ES-I3 (cell line): ENCODE measurements at regions not wholly inside any gene's neighbourhood (a gene's known extent, or its start where the extent isn't known, plus 50 kb on each side); places are given as distances from the start of the nearest gene placed in this dataset.

Source experiments
- H3K36me3 ChIP-seq: 2 replicates; pipeline ENCODE4 v1.6.1; 2013; ENCODE audit warnings: mild to moderate bottlenecking, low read length, control low read depth, moderate library complexity; ENCODE audit not compliant: insufficient read depth
- H3K4me1 ChIP-seq: 2 replicates; pipeline ENCODE4 v1.6.1; 2013; ENCODE audit warnings: mild to moderate bottlenecking, control low read depth, low read length; ENCODE audit not compliant: insufficient read depth
- H3K9ac ChIP-seq: 2 replicates; pipeline ENCODE4 v1.6.1; 2013; ENCODE audit warnings: low read depth, mild to moderate bottlenecking, low read length, moderate library complexity
- H3K9me3 ChIP-seq: 2 replicates; pipeline ENCODE4 v1.6.1; 2013; ENCODE audit warnings: mild to moderate bottlenecking, low read length, moderate library complexity; ENCODE audit not compliant: control insufficient read depth, insufficient read depth

DNA sequence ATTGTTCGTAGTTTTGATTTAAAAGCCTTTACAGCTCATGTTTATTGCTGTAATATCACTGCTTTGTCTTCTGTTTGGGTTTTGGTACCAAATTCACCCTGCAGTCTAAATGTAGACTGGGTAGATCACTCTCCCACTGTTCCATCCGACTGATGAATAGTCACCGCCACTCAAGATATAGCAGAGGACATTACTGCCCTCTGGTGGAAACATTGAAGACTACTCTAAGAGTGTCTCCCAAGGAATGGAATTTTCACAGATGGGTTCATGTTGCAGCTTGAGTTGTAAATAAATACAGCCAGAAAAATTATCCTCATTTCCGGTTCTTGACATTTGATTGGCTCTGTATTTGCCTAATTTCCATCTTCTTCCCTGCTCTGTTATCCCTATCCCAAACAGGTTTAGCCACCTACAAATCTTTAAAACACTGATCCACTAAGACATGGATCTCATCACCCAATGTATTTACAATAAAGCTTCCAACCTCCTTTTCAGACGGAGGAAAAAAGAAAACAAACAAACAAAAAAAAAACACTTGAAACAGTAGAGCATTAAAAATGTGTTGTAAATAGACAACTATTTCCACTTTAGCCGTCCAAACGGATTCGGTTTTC is 198.3 kb upstream of the CPNE8 start:
- H3K9me3 ChIP-seq, result no peaks in the 10 kb centered on the region
- H3K36me3 ChIP-seq, result no peaks in the 10 kb centered on the region
- no peak overlapping the region for H3K9ac ChIP-seq
- peaks cover 6% of the 10 kb centered on the region; the same call in 1 of the 2 replicates for H3K4me1 ChIP-seq

- Histone ChIP-seq H3K4me1 (peaks cover 6% of the 10 kb centered on the region; the same call in 1 of the 2 replicates), H3K9me3 (no peaks in the 10 kb centered on the region), H3K9ac (no peak overlapping the region), H3K36me3 (no peaks in the 10 kb centered on the region)
These were observed 197.3 kb upstream of the CPNE8 start for GRCh38 chr12:39102474-39103209.

GRCh38 chr12:39095636-39096330 is 190.4 kb upstream of the CPNE8 start:
- Histone ChIP-seq H3K4me1 (peaks cover 6% of the 10 kb centered on the region), H3K9ac (no peak overlapping the region), H3K36me3 (no peaks in the 10 kb centered on the region), H3K9me3 (no peaks in the 10 kb centered on the region)

- Histone ChIP-seq H3K9me3 (no peaks in the 10 kb centered on the region), H3K4me1 (no peaks in the 10 kb centered on the region), H3K9ac (no peak overlapping the region), H3K36me3 (no peaks in the 10 kb centered on the region)
These were observed 176.5 kb upstream of the CPNE8 start for GRCh38 chr12:39081910-39082309.

DNA sequence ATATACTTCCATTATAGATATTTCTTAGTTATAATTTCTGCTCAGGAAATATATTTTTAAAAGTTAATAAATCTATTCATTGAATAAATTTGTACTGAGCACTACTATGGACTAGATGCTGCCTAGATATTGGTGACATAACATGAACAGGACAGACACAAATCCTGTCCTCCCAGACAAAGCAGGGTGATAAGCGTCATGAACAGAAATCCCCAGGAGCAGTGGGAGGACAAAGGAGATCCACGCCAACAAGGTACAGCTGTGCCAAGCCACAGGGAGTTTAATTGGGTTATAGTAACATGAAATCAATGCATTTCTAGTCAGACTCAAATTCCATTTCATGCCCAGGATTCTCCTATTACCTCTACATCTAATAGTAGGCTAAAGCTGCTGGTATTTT is 171.8 kb upstream of the CPNE8 start:
- no peaks in the 10 kb centered on the region for H3K36me3 ChIP-seq
- H3K9me3 ChIP-seq, result no peaks in the 10 kb centered on the region
- H3K9ac ChIP-seq, result no peak overlapping the region
- H3K4me1 ChIP-seq, result no peaks in the 10 kb centered on the region

- Histone ChIP-seq H3K36me3 (no peaks in the 10 kb centered on the region), H3K9ac (no peak overlapping the region), H3K4me1 (no peaks in the 10 kb centered on the region), H3K9me3 (no peaks in the 10 kb centered on the region)
These were observed 168.7 kb upstream of the CPNE8 start for GRCh38 chr12:39074063-39074462.

DNA sequence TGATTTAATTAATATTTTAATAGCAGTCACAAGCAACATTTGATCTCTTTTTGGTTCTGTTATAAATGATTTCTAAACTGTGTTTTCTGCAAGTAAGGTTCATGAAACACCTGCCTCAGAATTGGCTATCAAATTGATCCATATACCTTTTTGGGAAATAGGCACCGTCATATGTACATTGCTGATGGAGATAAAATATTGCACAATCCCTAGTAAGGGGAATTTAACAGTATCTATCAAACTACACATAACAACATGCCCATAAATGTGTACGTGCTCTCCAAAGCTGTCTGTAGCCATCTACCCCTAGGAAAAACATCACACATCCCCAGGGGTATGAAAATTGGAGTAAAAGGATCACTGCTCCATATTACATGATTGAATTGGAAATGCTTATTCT is 167.3 kb upstream of the CPNE8 start:
- no peaks in the 10 kb centered on the region for H3K4me1 ChIP-seq
- no peak overlapping the region for H3K9ac ChIP-seq
- H3K9me3 ChIP-seq, result no peaks in the 10 kb centered on the region
- no peaks in the 10 kb centered on the region for H3K36me3 ChIP-seq

- H3K9ac ChIP-seq, result no peak overlapping the region
- H3K9me3 ChIP-seq, result no peaks in the 10 kb centered on the region
- no peaks in the 10 kb centered on the region for H3K36me3 ChIP-seq
- H3K4me1 ChIP-seq, result no peaks in the 10 kb centered on the region
These were observed 166.2 kb upstream of the CPNE8 start for GRCh38 chr12:39071611-39072010.

- H3K4me1 ChIP-seq, result no peaks in the 10 kb centered on the region
- no peaks in the 10 kb centered on the region for H3K36me3 ChIP-seq
- H3K9ac ChIP-seq, result no peak overlapping the region
- H3K9me3 ChIP-seq, result no peaks in the 10 kb centered on the region
These were observed 165.4 kb upstream of the CPNE8 start for GRCh38 chr12:39070775-39071174.

DNA sequence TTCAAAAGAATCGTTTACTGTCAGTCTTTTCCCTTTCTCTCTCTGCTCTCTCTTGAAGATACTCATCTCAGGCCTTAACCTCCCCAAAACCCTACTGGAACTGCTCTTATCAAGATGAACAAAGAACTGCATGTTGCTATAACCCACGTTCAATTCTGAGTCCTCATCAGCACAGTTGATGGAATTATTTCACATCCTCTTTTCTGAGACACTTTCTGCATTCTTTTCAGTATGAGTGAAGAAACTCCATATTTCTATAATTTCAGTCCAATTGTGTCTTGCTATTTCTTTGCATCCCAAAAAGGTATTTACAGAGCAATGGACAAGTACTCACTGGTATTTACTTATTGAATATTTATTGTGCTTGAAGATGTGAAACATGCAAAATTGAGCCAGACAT is 160.1 kb upstream of the CPNE8 start:
- peaks cover 6% of the 10 kb centered on the region; the same call in 1 of the 2 replicates for H3K4me1 ChIP-seq
- H3K9ac ChIP-seq, result no peak overlapping the region
- H3K9me3 ChIP-seq, result no peaks in the 10 kb centered on the region
- H3K36me3 ChIP-seq, result no peaks in the 10 kb centered on the region

DNA sequence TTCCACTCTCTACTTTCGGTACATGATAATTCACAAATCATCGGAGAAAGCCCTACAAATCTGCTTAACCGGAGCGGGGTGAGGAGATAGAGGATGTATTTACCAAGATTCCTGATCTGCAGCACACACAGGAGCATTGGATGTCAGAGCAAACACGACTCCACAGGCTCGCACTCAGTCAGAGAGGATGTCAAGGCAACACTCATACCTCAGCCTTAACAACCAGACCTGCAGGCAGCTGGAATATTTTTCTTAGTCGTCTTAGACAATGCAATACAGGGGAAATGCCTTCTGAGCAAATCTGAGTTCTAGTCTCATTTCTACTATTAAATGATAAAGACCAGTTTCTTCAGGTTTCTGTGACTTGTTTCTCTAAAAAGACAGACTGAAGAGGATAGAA is 159.3 kb upstream of the CPNE8 start:
- H3K4me1 ChIP-seq, result peaks cover 6% of the 10 kb centered on the region; the same call in 1 of the 2 replicates
- no peaks in the 10 kb centered on the region for H3K36me3 ChIP-seq
- H3K9me3 ChIP-seq, result no peaks in the 10 kb centered on the region
- no peak overlapping the region for H3K9ac ChIP-seq

DNA sequence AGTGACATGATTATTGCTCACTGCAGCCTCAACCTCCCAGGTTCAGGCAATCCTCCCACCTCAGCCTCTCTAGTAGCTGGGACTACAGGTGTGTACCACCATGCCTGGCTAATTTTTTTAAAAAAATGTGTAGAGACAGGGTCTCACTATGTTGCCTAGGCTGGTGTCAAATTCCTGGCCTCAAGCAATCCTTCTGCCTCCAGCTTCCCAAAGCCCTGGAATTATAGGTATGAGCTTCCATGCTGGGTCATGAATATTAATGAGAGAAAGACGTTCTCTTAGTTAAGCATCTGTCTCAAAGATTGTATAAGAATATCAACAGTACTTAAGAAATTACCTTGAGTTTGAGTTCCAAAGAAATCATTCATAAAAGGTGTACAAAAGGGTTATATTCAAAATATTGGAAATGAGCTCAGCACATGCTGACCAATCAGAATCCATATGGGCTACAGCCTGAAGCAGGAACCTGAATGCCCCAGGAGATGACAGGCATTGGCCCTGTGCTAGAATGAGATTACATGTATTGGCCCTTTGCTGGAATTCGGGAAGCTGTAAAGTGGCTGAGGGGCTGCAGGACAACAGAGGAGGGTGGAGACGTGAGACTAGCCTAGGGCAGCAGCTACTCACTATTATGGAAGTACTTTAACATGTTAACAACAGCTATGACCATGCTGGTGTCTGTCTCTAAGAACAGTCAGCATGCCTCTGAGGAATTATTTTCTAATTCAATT is 157.0 kb upstream of the CPNE8 start:
- Histone ChIP-seq H3K9me3 (no peaks in the 10 kb centered on the region), H3K36me3 (no peaks in the 10 kb centered on the region), H3K9ac (no peak overlapping the region), H3K4me1 (peaks cover 6% of the 10 kb centered on the region; the same call in 1 of the 2 replicates)

- no peaks in the 10 kb centered on the region for H3K9me3 ChIP-seq
- peaks cover 6% of the 10 kb centered on the region; the same call in 1 of the 2 replicates for H3K4me1 ChIP-seq
- H3K9ac ChIP-seq, result no peak overlapping the region
- H3K36me3 ChIP-seq, result no peaks in the 10 kb centered on the region
These were observed 156.2 kb upstream of the CPNE8 start for GRCh38 chr12:39061576-39061975.

DNA sequence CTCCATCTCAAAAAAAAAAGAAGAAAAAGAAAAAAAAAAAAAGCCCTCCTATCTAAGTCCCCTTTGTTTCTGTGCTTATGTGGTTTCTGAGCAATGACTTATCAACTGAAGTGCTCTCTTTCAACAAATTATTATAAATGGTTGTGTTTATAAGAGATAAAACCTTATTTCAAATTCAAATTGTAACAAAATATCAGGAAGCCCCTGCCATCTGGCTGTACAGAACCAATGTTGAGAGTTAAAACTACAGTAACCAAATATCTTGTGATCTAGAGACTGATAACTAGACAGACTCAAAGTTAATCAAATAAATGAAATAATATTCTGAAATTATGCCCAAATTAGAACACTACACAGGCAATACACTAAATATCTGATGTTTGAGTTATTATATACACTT is 143.0 kb upstream of the CPNE8 start:
- Histone ChIP-seq H3K9me3 (no peaks in the 10 kb centered on the region), H3K4me1 (no peaks in the 10 kb centered on the region), H3K9ac (no peak overlapping the region), H3K36me3 (no peaks in the 10 kb centered on the region)
